ENCODE measurements at regions not wholly inside any gene's neighbourhood (a gene's known extent, or its start where the extent isn't known, plus 50 kb on each side); places are given as distances from the start of the nearest gene placed in this dataset.

GRCh38 chr7:16935341-16935735, 53.6 kb upstream of the AGR3 start:
- TF ChIP-seq EZH2phosphoT487 (IDR thresholded peaks at IDR 0.05; ENCODE audit: insufficient read depth, low read depth) = no peak
- no peak for TF ChIP-seq EZH2 (IDR thresholded peaks at IDR 0.05; ENCODE audit: insufficient read depth, poor library complexity, severe bottlenecking)
